Muscle of arm (tissue), 1 donor: ENCODE measurements at regions not wholly inside any gene's neighbourhood (a gene's known extent, or its start where the extent isn't known, plus 50 kb on each side); places are given as distances from the start of the nearest gene placed in this dataset.
"Not testable (repeated sequence)": the region's sequence is repeated elsewhere in the genome, so short reads cannot be mapped to it uniquely, and the experiment has no call there.

Experiments used
- DNase-seq: peaks from one replicate; pipeline ENCODE4 v3.0.0-alpha.2; 2013

DNA sequence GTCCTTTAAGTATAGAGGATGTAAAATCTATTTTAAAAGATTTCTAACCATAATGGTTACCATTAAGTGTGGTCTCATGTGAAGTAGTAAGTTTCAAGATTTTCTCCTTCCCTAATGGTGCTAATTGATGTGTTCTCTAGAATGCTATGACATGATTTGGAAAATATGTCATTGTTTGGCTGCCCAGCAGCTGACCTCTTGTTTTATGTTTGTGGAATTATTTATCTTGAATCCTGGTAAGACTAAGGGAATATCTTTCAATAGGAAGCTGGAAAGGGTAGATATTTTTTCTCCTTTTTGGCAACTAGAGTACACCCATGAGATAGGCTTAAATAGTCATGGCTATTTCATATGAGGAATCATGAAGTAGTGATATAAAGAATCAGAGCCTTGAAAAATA, 139.8 kb upstream of the CHODL start:
- peak; percentile 66 for DNase-seq

DNA sequence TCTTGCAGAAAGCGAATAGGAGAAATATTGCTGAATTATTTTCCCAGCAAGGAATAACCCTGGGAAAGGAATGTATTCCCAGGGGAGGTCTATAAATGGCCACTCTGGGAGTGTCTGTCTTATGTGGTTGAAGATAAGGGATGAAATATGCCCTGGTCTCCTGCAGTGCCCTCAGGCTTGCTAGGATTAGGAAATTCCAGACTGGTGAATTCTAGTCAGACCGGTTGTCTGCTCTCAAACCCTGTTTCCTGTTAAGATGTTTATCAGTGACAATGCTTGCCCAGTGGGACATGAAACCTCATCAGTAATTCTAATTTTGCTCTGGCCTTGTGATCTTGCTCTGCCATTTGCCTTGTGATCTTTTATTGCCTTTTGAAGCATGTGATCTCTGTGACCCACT, 148.2 kb upstream of the CHODL start:
- DNase-seq, result not testable (repeated sequence)

DNA sequence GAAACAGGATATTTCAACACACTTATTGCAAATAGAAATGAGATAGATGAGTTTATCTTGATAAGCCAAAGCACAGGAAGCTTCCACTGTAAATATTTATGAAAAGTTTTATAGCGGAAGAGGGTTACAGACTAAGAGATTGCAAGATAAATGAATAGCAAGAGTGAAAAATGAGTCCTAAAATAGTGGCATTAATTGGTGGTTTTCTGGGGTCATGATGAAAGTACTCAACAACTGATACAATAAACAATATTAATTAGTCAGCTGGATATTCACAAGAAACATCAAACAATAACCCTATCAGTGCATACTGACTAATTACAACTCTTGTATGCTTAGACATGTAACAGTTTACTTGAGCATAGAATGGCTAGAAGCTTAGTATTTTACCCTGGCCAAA, 154.8 kb upstream of the CHODL start:
- no peak for DNase-seq

DNA sequence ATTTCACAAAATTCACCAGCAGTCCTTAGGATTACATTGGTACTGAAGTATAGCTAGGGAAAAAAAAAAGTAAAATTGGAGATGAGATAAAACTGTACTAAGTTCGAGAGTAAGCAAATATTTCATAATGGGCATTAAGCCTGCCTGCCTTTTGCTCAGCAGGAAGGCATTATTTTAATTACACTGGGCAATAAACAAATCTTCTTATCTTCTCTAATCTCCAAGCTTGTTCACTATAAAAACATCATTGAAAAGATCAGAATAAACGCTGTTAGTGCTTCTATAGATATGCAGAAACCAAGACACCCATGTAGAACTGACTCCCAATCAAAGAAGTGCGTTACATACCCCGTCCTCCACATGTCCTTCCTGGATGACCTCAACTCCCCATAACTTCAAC, 174.2 kb upstream of the CHODL start:
- no peak for DNase-seq

DNA sequence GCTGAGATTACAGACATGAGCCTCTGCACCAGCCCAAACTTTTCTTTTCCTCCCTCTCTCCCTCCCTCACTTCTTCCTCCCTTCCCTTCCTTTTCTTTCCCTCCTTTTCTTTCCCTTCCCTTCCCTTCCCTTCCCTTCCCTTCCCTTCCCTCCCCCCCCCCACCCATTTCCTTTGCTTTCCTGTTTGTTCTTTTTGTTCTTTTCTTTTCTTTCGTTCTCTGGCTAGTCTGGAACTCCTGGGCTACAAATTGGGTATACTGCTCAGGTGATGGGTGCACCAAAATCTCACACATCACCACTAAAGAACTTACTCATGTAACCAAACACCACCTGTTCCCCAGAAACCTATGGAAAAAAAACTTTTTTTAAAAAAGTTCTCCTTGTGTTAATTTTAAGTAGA, 174.8 kb upstream of the CHODL start:
- DNase-seq, result no peak

DNA sequence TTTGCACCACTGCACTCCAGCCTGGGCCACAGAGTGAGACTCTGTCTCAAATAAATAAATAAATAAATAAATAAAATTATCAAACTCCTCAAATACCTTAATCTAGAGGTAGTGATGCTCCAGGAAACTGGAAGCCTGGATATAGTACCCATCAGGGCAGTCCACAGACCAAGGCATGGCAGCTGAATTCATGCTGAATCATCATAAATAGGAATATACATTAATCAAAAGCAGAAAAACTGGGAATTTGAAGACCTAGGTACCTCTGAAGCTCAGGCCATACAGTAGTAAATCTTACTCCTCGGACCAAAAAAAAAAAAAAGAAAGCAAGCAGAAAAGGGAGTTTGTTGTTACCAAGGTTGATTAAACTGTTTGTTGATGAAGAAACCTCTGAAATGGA, 184.2 kb upstream of the CHODL start:
- no peak for DNase-seq

DNA sequence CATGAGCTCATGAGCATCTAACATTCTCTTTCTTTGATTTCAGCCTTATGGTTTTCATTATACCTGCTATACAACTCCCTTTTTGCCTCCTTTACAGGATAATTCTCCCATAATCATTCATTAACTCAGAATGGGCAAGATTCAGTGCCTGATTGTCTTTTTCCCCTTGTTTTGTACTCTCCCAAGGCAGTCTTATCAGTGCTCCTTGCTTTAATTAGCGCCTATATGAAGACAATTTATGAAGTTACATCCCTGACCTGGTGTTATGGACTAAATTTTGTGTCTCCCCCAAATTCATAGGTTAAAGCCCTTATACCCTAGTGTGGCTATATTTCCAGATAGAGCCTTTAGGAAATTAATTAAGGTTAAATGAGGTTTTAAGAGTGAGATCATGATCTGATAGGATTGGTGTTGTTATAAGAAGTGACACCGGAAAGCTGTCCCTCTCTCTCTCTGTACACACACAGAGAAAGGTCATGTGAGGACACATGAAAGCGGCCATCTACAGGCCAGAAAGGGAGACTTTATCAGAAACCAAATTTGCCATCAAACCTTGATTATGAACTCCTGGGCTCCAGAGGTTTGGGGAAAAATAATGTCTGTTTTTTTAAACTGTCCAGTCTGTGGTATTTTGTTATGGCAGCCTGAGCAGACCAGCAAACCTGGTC, 185.8 kb upstream of the CHODL start:
- no peak for DNase-seq

DNA sequence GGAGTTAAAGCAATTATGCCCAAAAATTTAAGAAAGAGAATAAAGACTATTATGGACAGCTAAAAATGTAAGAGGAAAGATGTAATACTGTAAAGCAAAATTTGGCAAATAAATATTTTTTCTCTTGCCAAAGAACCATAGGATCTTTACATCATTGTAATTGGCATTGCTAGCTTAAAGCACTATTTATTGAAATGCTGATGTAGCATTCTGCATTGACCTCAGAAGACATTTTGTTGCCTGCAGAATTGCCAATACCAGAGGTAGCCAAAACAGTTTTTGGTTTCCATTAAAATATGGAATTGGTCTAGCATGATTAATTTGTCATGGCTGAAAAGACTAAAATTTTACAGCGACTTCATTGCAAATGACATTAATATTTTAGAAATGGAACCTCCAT, 191.5 kb upstream of the CHODL start:
- DNase-seq, result no peak

DNA sequence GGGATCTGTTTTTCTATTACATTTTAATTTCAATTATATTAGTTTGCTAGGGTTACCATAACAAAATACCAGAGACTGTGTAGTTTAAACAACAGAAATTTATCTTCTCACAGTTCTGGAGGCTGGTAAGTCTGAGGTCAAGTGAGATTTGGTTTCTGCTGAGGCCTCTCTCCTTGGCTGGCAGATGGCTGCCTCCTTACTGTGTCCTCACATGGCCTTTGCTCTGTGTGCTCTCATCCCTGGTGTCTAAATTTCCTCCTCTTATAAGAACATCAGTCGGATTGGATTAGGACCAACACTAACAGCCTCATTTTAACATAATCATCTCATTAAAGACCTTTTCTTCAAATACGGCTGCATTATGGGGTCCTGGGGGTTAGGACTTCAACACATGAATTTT, 195.2 kb upstream of the CHODL start:
- no peak for DNase-seq

DNA sequence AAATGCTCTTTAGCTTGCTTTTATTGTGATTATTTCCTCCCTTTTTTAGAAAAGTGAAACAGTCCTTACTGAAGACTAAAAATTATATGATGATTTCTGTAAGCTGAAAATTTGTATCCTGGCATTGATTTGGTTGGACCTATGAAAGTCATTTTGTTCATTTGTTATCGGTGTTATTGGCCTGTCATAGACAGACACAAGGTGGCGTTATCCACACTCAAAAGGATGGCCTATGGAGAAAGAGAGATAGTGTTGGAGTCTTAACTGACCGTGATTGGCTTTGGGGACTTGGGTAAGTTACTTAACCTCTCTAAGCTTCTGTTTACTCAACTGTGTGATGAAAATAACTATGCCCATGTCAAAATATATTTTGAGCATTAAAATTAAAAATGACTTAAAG, 203.6 kb upstream of the CHODL start:
- DNase-seq, result peak; percentile 41

DNA sequence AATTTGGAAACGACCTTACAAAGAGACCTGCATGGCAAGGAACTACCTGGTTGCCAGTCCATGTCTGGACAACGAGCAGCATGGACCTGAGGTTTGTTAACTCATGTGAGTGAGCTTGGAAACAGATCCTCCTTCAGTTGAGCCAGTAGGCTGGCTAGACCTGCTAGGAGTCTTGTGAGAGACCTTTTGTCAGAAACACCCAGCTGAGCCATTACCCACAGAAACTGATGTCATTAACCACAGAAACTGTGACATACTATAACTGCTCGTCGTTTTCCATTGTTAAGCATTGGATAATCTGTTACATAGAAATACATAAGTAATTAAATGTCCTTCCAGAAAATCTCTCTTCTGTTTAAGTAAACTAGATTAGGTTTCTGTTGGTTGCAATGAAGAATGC, 211.1 kb upstream of the C21orf91 start:
- no peak for DNase-seq

DNA sequence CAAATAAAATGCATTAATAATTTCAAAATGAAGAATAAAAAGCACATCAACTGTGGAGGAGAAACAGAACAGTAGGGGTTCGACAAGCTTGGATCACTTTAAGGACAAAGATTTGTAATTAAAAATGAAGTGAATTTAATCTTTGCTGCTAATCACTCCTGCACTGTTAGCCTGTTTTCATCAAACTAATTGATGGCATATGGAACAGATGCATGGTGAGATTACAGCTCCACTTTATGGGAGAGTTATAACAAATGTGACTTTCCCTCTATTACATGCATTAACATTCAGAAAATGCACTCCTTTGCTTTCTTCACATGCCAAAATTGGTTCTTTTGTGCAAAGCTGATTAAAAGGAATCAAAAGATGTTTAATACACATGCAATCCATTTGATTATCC, 207.2 kb upstream of the C21orf91 start:
- no peak for DNase-seq

DNA sequence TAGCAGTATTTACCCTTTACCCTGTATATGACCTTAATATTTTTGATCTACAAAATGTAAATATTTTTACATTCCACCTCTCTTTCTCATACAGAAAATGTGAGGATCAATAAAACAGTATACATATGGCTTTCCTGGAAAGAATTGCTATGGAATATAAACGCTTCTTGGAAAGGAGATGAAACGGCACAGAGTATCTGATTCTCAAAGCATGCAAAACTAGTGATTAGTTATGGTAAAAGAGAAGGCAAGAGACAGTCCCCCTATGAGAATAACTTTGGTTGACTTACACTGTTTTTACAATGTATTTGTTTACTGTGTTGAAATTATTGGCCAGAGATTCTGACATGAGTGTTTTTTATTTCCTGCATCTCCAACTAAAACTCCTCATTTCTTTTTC, 204.6 kb upstream of the C21orf91 start:
- no peak for DNase-seq

DNA sequence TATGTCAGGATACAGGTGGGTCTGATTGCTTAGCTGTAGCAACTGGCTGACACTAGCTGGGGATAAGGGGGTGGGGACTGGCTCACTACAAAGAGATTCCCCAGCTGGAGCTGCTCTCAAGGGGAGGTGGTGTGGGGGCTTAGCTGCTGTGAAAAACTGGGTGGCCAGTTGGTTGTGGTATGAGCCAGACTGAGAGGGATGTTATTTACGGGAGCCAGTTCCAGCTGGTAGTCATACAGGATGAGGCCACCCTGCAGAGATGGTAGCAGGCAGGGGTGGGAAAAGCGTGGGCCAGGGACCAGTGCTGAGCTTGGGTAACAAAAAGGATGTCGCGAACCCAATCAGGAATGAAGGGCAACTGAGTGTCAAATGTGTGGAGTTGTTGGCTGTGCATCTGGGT, 204.0 kb upstream of the C21orf91 start:
- no peak for DNase-seq

DNA sequence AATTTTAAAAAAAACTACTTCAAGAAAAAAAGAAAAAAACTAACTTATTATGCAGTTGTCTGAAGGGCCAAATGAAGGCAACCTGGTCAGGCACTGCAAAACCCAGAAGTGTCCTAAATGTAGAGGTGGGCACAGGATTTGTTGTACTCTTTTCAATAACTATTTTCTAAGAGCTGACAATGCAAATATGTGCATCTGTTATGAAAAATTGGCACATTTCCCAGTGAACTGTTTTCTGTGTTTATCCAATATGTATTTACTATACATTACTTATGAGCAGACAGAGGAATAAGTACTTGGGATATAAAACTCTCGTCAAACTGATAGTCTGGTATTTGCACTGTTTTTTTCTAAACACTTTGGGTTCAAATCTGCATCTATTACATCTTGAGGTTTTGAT, 188.0 kb upstream of the C21orf91 start:
- DNase-seq, result peak; percentile 28

DNA sequence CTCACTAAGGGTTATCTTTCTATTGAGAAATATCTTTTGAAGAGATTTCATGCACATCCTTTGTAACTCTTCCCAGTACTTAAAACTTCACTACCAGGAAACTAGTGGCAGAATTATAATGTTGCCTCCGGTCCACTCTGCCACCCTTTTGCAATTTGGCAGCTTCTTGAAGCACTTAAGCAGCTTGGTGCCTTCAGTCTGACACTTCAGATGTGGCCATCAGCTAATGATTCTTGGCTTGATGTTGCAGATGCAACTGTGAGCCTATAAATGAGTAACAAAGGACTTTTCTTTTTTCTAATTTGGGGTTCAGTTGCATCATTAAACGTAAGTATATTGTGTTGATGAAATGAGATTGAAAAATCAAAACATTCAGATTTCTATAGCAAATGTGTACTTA, 187.5 kb upstream of the C21orf91 start:
- DNase-seq, result no peak

DNA sequence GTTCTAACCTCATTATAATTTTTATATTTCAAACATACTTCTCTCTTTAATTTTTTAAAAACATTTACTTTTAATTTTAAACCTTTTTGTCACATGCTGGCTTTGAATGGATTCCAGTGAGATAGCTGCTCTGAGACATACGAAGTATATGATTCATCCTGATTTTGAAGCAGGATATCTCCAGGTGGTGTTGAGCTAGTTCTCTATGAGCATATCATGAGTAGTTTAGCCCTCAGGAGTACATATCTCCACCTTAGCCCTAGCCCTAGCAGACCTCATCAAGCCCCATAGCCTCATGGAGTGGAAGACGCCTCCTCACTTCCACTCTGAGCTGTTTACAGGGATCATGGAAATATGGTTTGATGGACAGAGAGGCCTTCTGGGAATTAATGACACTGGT, 183.2 kb upstream of the C21orf91 start:
- DNase-seq, result no peak

DNA sequence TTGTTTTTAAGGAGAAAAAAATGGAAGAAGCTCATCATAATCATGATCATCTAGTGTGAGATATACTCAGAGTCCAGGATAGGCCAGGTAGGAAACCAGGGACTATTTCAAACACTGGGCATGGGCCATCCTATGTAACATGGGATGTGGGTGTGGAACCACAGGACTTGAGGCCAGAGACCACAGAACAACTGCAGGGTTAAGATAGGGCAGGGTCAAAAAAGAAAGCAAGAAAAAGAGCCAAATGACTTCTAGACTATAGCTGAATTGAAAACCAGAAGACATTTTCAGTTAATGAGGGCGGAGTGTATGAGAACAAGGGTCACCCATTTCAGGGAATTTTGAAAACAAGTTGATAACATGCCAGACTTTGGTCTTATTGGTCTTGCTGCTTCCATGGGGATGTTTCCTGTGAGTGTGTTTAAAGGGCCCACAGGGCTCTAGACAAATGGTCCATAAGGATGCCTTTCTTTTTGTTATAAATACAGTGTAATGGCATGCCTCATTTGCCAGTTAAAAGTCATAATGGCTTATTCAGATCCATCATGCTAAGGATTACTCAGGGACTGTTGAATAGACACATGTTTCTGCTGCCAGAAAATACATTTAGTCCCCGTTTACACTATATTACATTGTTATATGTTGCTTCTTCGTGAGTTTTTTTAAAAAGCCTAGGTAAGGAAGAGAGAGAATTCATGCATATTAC, 182.0 kb upstream of the C21orf91 start:
- DNase-seq, result no peak

DNA sequence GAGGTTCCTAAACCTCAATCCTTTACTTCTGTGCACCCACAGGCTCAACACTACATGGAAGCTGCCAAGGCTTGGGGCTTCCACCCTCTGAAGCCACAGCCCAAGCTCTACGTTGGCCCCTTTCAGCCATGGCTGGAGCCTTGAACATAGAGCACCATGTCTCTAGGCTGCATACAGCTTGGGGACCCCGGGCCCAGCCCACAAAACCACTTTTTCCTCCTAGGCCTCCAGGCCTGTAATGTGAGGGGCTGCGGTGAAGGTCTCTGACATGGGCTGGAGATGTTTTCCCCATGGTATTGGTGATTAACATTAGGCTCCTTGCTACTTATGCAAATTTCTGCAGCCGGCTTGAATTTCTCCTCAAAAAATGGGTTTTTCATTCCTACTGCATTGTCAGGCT, 179.4 kb upstream of the C21orf91 start:
- not testable (repeated sequence) for DNase-seq

DNA sequence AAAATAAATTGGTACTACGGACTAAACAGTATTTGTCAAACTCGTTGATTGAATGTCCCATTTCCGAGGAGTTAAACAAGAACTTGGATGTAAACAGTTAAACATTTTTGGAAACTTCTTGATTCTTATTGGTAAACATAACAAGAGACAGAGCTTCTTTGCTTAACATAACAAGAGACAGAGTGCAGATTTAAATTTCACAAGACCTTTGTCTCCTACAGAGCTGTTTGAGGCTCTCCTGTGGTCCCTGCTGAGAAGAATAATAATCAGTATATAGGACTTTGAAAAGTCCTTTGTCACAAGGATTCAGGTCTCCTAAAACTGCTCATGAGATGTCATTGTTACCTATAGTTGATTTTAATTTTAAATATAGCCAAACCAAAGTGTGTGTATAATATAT, 170.6 kb upstream of the C21orf91 start:
- DNase-seq, result no peak

DNA sequence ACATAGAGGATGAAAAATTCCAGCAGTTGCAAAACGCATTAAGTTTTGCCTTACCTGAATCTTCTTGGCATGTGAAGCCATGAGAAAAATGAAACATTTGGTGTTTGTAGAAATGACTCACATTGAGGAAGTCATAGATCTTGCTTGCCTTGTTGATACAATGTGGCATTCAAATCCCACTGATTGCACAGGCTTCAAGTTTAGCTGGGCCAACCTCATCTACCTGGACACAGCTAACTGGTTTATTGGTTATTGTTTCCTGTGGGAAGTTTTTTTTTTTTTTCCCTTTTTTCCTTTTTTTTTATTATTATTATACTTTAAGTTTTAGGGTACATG, 168.9 kb upstream of the C21orf91 start:
- DNase-seq, result no peak

DNA sequence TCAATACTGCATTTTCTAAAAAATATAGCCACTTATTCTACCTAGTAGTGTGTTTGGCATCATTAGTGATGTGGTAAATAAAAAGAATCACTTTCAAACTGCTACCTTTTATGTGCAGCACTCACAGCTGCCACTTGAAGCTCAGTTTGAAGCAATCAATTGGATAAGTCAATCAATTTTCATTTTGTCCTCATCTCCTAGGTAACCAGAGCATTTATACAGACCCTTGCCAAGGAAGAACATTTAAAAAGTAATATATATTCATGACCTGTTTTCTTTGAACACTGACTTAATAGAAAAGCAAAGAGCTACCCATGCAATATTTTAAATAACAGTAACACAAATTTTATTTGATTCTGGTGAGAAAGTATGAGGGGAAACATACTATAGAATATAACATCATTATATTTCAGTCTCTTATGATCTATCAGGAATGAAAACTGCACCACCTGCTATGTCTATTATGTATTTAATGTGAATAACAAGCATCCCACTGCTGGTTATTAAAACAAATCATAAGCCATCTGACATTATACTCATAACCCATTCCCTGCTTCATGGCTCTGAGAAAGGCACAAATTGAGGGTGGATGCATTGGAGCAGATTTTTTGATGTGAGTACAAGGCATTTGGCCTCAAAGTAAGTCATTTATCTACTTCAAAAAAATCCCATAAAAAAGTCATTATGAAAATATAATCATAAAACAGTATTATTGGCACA, 168.4 kb upstream of the C21orf91 start:
- DNase-seq, result peak; percentile 67

DNA sequence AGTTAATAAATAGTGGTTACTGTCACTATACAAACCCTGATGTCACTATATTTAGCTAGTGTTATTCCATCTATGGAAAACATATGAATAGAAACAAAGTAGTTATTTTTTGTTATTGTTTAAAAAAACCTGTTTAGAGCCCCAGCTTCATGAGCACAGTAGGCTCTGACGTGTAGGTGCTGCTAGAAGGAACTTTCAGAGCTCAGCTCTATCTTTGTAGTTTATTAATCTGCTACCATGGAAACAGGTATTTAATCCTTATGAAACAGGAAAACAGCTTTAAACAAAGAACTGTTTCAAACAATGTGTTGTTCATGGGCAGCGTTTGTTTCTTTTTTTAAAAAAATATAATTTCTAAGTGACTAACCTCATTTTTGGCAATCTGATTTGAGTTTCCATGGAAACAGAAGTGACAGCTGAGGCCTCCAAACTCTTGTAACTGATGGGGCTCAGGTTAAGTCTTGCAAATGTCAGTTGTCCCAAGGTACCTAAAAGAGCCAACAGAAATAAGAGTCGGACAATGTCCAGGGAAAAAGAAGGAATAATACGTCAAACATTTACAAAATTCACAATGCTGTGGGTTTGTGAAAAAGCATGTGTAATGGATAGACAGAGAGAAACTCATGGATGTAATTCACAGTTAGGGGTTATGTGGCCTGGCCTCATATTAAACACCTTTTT, 162.0 kb upstream of the C21orf91 start:
- DNase-seq, result peak; percentile 82
